Omental fat pad (tissue), 3 donors: ENCODE measurements at regions not wholly inside any gene's neighbourhood (a gene's known extent, or its start where the extent isn't known, plus 50 kb on each side); places are given as distances from the start of the nearest gene placed in this dataset.
A peak's percentile ranks its signal among the peaks of the same experiment; 100 is the strongest.
"Not testable (repeated sequence)": the region's sequence is repeated elsewhere in the genome, so short reads cannot be mapped to it uniquely, and the experiment has no call there.

Experiments used
- ATAC-seq: fragments of 150-250 bp; one replicate; pipeline ENCODE4 v1.9.1; 2016; ENCODE audit warnings: mild to moderate bottlenecking, moderate library complexity; ENCODE audit not compliant: low FRiP score
- DNase-seq: peaks from one replicate; pipeline ENCODE4 v3.0.0-alpha.2; 2019; ENCODE audit warnings: low spot score
- TF ChIP-seq, protein P1 (sequence below), 3 donors: fragments of 450-650 bp; IDR thresholded peaks; one replicate each; pipeline ENCODE4 v1.5.1; 2016 to 2017; ENCODE audit warnings: antibody characterized with exemption in 3 of 3, mild to moderate bottlenecking in 3 of 3, moderate library complexity in 2 of 3

DNA sequence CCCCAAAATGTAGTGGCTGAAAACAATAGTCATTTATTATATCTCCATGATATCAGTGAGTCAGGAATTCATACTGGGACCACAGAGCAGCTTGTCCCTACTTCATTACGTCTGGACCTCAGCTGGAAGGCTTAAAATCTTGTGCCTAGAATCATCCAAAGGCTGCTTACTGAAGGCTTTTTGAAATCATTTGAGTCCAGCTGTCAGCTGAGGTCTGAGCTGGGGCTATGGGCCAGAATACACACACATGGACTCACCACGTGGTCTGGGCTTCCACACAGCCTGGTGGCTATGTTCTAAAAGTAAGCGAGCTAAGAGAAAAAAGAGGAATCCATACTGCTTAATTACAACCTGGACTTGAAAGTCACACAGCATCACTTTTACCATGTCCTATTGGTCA lies 209.2 kb downstream of the KCTD12 start:
- DNase-seq: no peak
- no peak for ATAC-seq
- TF ChIP-seq, protein P1, sequence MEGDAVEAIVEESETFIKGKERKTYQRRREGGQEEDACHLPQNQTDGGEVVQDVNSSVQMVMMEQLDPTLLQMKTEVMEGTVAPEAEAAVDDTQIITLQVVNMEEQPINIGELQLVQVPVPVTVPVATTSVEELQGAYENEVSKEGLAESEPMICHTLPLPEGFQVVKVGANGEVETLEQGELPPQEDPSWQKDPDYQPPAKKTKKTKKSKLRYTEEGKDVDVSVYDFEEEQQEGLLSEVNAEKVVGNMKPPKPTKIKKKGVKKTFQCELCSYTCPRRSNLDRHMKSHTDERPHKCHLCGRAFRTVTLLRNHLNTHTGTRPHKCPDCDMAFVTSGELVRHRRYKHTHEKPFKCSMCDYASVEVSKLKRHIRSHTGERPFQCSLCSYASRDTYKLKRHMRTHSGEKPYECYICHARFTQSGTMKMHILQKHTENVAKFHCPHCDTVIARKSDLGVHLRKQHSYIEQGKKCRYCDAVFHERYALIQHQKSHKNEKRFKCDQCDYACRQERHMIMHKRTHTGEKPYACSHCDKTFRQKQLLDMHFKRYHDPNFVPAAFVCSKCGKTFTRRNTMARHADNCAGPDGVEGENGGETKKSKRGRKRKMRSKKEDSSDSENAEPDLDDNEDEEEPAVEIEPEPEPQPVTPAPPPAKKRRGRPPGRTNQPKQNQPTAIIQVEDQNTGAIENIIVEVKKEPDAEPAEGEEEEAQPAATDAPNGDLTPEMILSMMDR (IDR thresholded peaks at IDR 0.05): no peak

GRCh38 chr13:76672420-76672819 lies 213.8 kb downstream of the KCTD12 start:
- TF ChIP-seq, protein P1 (IDR thresholded peaks at IDR 0.05): no peak
- ATAC-seq: peak; percentile 82

DNA sequence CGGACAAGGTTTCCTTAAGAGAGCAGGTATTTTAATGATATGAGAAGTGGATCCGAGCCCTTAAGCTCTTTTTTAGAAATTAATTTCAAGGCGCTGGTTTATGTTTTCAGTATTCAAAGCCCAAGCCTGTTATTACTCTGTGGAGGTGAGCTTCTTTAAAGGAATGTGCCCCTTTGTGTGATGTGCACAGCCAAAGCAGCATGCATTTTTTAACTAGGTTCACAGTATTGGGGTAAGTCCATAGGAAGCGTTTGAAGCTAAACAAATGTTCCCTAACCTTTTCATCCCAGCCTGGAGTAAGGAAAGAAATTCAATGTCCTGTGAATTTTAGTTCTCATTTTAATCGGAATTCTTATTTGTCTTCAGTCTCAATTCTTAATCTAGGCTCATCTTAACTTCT lies 217.5 kb downstream of the KCTD12 start:
- TF ChIP-seq, protein P1 (IDR thresholded peaks at IDR 0.05): no peak
- DNase-seq (no peak), ATAC-seq (no peak)

More at GRCh38 chr13:76672420-76672819, 213.8 kb downstream of the KCTD12 start:
- DNase-seq: no peak

GRCh38 chr13:76668141-76668540 lies 218.1 kb downstream of the KCTD12 start:
- TF ChIP-seq, protein P1 (IDR thresholded peaks at IDR 0.05): no peak
- no peak for ATAC-seq
- DNase-seq: no peak

DNA sequence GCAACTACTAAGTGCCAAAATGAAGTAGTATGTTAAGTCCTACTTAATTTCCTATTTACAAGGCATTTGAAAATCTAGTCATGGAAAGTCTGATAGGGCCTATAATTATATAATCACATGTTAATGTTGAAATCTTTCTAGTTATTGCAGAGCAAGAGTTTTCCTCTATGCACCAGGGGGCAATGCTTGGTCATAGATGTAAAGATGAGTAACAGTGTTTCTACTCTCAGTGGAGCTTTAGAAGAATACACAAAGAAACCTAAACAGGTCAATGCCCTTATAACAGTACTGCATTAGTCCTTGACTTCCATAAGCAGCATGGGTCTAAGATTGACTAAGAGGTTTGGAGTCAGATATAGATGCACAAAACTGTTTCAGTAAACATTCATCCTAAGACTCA lies 218.7 kb downstream of the KCTD12 start:
- ATAC-seq (peak; percentile 74), DNase-seq (no peak)
- TF ChIP-seq, protein P1 (IDR thresholded peaks at IDR 0.05): no peak

DNA sequence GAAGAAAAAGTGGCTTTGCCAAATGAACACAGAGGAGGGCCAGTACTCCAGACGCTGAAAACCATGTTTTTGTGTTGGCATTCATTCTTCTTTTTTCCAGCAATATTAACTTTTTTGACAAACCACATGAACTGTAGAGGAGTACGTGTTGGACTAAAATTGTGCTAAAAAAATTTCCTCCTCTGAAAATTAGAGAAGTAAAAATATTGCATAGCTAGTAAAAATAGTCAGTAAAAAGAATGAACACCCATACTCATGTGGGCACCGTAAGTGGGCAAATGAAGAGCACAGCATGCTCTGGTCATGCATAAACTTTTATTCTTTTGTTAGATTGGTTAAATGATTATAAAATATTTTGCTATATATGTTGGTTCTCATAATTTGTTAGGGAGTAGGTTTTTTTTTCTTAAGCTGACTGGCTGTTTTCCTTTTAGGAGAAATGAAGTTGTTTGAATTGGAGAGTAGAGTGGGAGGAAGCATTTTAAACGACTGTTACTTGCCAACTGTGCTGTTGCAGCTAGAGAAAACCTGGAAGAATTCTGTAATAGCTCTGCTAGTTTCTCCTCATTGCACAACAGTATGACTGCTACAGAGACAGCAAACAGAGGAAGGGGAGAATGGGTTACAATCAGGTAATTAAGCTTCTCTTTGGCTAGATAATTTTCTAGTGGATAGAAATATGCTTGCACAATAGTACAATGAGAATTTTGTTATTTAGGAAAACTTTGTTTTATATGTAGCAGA lies 222.4 kb downstream of the KCTD12 start:
- DNase-seq (no peak), ATAC-seq (peak; percentile 66)
- TF ChIP-seq, protein P1 (IDR thresholded peaks at IDR 0.05): no peak

DNA sequence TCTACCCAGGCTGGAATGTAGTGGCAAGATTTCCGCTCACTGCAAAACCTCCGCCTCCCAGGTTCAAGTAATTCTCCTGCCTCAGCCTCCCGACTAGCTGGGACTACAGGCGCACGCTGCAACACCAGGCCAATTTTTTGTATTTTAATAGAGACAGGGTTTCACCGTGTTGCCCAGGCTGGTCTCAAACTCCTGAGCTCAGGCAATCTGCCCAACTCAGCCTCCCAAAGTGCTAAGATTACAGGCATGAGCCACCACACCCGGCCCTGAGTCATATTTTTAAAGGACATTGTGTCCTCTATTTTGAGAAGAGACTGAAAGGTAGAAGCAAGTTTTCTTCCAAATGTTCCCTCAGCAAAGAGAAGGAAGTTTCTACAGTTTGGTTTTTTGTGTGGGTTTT lies 227.1 kb downstream of the KCTD12 start:
- ATAC-seq, DNase-seq: not testable (repeated sequence)
